Vagina (tissue), 2 donors: ENCODE measurements at regions not wholly inside any gene's neighbourhood (a gene's known extent, or its start where the extent isn't known, plus 50 kb on each side); places are given as distances from the start of the nearest gene placed in this dataset.

Experiments
- CTCF ChIP-seq, 3 experiments: fragments of 450-650 bp in 2 of 3; fragments of 200-600 bp in 1 of 3; sonication (generic) in 1 of 3; IDR thresholded peaks; one replicate each; pipeline ENCODE4 v1.5.1; 2017 to 2019; ENCODE audit warnings: antibody characterized with exemption in 3 of 3, mild to moderate bottlenecking in 2 of 3, moderate library complexity in 2 of 3
- POLR2A ChIP-seq, 2 donors: fragments of 450-650 bp; IDR thresholded peaks; one replicate each; pipeline ENCODE4 v1.6.1; 2017; ENCODE audit warnings: antibody characterized with exemption in 2 of 2, mild to moderate bottlenecking in 2 of 2, moderate library complexity in 2 of 2

DNA sequence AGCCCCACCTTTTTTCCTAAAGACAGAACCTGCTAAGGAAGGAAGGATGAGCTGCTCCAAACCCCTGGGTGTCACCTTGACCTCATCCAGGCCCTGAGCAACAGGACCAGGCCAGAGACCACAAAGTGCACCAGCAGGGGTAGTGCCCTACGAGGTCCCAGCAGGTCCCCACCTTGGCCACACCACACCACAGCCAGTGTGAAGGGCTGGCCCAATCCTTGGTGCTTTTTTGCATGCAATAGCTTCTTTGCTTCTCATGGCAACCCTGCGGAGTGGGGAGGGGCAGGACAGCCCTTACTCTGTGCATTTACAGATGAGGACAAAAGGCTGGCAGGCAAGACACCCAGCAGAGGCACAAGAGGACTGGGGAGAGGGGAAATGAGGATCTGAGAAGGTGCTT is 352.6 kb downstream of the BCL11B start:
- no peak for TF ChIP-seq CTCF (IDR thresholded peaks at IDR 0.05)
- no peak for TF ChIP-seq POLR2A (IDR thresholded peaks at IDR 0.05)
